Peyer's patch (tissue), 4 donors: ENCODE measurements at regions not wholly inside any gene's neighbourhood (a gene's known extent, or its start where the extent isn't known, plus 50 kb on each side); places are given as distances from the start of the nearest gene placed in this dataset.

ENCODE experiments used
- DNase-seq, 3 donors: peaks; one replicate each; pipeline ENCODE4 v3.0.0-alpha.2; 2017 to 2019
- H3K27ac ChIP-seq, 4 donors: fragments of 200-600 bp; sonication (generic); one replicate each; pipeline ENCODE4 v1.5.1; 2016 to 2019
- H3K27me3 ChIP-seq, 2 donors: fragments of 200-600 bp; sonication (generic); one replicate each; pipeline ENCODE4 v1.5.1; 2019
- H3K36me3 ChIP-seq, 3 donors: fragments of 200-600 bp; sonication (generic); one replicate each; pipeline ENCODE4 v1.5.1; 2016 to 2019
- H3K4me1 ChIP-seq, 4 donors: fragments of 200-600 bp; sonication (generic); one replicate each; pipeline ENCODE4 v1.5.1; 2016 to 2019
- H3K4me3 ChIP-seq, 4 donors: fragments of 200-600 bp; sonication (generic); 1 replicate in 3 of 4; 2 replicates in 1 of 4; pipeline ENCODE4 v1.5.1; 2016 to 2019; ENCODE audit warnings: mild to moderate bottlenecking in 1 of 4
- H3K9me3 ChIP-seq, 4 donors: fragments of 200-600 bp; sonication (generic); one replicate each; pipeline ENCODE4 v1.5.1; 2016 to 2019; ENCODE audit warnings: mild to moderate bottlenecking in 1 of 4
- POLR2A ChIP-seq, 2 donors: fragments of 450-650 bp; IDR thresholded peaks; one replicate each; pipeline ENCODE4 v1.5.1; 2017; ENCODE audit warnings: antibody characterized with exemption in 2 of 2, mild to moderate bottlenecking in 2 of 2, moderate library complexity in 2 of 2
- TF ChIP-seq, protein P1 (sequence below), 6 experiments: fragments of 450-650 bp in 4 of 6; fragments of 200-600 bp in 2 of 6; sonication (generic) in 1 of 6; IDR thresholded peaks; one replicate each; pipeline ENCODE4 v1.5.1; 2017 to 2019; ENCODE audit warnings: antibody characterized with exemption in 6 of 6, mild to moderate bottlenecking in 3 of 6, moderate library complexity in 1 of 6

DNA sequence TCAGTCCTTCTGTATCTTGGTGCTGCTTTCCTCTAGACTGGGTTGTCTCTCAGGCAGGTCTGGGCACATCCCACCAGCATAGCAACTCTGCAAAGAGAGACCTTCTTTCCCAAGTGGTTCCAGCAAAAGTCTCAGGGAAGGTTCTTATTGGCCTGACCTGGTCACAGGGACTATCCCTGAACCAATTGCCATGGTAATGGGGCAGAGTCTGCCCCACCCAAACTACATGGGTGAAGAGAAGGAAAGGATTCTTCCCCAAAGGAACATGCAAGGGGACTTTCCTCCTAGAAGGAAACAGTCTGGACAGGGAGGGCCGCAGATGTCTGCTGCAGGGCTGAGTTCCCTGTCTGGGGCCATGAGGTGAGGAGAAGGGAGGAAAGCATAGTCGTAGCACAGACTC, 122.2 kb upstream of the NCOR2 start:
- H3K27me3 ChIP-seq, result no peaks in the 10 kb centered on the region
- DNase-seq, result no peak
- H3K9me3 ChIP-seq, result peaks cover 0 to 7% (median 3%) of the 10 kb centered on the region in 4 donors
- H3K27ac ChIP-seq, result no peak overlapping the region
- H3K36me3 ChIP-seq, result no peaks in the 10 kb centered on the region
- TF ChIP-seq, protein P1, sequence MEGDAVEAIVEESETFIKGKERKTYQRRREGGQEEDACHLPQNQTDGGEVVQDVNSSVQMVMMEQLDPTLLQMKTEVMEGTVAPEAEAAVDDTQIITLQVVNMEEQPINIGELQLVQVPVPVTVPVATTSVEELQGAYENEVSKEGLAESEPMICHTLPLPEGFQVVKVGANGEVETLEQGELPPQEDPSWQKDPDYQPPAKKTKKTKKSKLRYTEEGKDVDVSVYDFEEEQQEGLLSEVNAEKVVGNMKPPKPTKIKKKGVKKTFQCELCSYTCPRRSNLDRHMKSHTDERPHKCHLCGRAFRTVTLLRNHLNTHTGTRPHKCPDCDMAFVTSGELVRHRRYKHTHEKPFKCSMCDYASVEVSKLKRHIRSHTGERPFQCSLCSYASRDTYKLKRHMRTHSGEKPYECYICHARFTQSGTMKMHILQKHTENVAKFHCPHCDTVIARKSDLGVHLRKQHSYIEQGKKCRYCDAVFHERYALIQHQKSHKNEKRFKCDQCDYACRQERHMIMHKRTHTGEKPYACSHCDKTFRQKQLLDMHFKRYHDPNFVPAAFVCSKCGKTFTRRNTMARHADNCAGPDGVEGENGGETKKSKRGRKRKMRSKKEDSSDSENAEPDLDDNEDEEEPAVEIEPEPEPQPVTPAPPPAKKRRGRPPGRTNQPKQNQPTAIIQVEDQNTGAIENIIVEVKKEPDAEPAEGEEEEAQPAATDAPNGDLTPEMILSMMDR (IDR thresholded peaks at IDR 0.05), result no peak
- no peak for TF ChIP-seq POLR2A (IDR thresholded peaks at IDR 0.05)
- H3K4me1 ChIP-seq, result peaks cover 0 to 11% (median 0%) of the 10 kb centered on the region in 4 donors
- H3K4me3 ChIP-seq, result no peak overlapping the region

- H3K27me3 ChIP-seq, result no peaks in the 10 kb centered on the region
- DNase-seq, result no peak
- no peaks in the 10 kb centered on the region for H3K36me3 ChIP-seq
- H3K27ac ChIP-seq, result peak overlapping the region in 1 of 4 donors; percentile 20
- peaks cover 0 to 16% (median 0%) of the 10 kb centered on the region in 4 donors for H3K4me1 ChIP-seq
- H3K4me3 ChIP-seq, result no peak overlapping the region
- peaks cover 0 to 7% (median 3%) of the 10 kb centered on the region in 4 donors for H3K9me3 ChIP-seq
- TF ChIP-seq, protein P1 (IDR thresholded peaks at IDR 0.05), result no peak
- TF ChIP-seq POLR2A (IDR thresholded peaks at IDR 0.05), result no peak
Observed at GRCh38 chr12:124688356-124688992, 121.1 kb upstream of the NCOR2 start.

DNA sequence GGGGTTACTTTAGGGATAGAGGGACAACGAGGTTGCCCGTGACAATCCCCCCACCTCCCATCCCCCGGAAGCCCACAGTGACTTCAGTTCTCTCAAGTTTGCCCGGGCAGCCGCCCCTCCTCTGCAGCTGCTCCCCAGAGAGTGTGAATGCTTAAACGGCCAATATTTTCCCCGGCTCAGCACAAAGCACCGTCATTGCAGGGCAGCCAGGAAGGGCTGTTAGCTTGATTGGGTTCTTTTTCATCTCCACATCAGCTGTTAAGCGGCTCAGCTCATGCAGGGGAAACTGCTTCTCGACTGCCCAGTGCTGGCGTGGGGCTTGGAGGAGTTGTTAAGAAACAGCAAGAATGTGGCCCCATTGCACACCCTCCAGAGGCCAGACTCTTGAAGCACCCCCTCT, 120.5 kb upstream of the NCOR2 start:
- Histone ChIP-seq H3K27ac (peak overlapping the region in 1 of 4 donors; percentile 20), H3K4me3 (no peak overlapping the region), H3K9me3 (peaks cover 0 to 7% (median 3%) of the 10 kb centered on the region in 4 donors), H3K27me3 (no peaks in the 10 kb centered on the region), H3K4me1 (peaks cover 0 to 16% (median 0%) of the 10 kb centered on the region in 4 donors), H3K36me3 (no peaks in the 10 kb centered on the region)
- no peak for TF ChIP-seq POLR2A (IDR thresholded peaks at IDR 0.05)
- TF ChIP-seq, protein P1 (IDR thresholded peaks at IDR 0.05), result no peak
- DNase-seq, result no peak

DNA sequence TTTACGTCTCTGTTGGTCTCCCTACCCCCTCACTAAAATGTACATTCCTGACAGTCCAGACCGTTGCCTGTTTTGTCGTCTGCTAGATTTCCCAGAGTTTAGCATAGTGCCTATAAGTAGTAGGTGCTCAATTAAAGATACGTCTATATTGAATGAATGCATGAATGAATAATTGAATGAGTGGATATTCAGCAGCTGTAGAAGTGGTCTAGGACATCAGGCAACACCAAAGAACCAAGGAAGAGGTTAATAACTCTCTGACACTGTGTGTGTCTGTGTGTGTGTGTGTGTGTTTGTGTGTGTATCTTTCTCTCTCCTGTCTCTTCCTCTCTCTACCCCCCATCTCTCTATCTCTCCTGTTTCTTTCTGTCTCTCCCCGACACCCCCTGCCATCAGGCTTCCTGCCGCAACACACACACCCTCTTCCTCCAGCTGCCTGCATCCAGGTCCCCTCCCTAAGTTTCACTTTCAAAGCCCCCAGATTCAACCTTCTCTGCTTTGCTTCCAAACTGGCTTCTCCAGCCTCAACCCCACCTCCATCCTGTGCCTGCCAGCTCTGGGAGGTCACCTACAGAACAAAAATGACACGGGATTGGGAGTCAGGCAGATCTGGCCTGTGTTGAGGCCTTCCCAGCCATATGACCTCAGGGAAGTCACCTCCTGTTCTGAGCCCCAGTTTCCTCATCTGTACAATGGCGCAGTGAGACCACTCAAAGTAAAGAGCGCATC, 119.9 kb upstream of the NCOR2 start:
- peaks cover 0 to 20% (median 0%) of the 10 kb centered on the region in 4 donors for H3K4me1 ChIP-seq
- H3K27me3 ChIP-seq, result no peaks in the 10 kb centered on the region
- TF ChIP-seq, protein P1 (IDR thresholded peaks at IDR 0.05), result no peak
- TF ChIP-seq POLR2A (IDR thresholded peaks at IDR 0.05), result no peak

GRCh38 chr12:124686370-124687173, 119.2 kb upstream of the NCOR2 start:
- DNase-seq, result no peak
- TF ChIP-seq POLR2A (IDR thresholded peaks at IDR 0.05), result no peak
- TF ChIP-seq, protein P1 (IDR thresholded peaks at IDR 0.05), result no peak
- Histone ChIP-seq H3K4me3 (no peak overlapping the region), H3K9me3 (no peaks in the 10 kb centered on the region), H3K27ac (peak overlapping the region in 1 of 4 donors; percentile 78), H3K4me1 (peaks cover 0 to 27% (median 1%) of the 10 kb centered on the region in 4 donors), H3K36me3 (no peaks in the 10 kb centered on the region), H3K27me3 (no peaks in the 10 kb centered on the region)

More for the DNA sequence above, 119.9 kb upstream of the NCOR2 start:
- peak overlapping the region in 1 of 4 donors; percentile 20 for H3K27ac ChIP-seq
- no peak overlapping the region for H3K4me3 ChIP-seq
- peaks cover 0 to 3% (median under 1%) of the 10 kb centered on the region in 4 donors for H3K9me3 ChIP-seq
- no peak for DNase-seq
- no peaks in the 10 kb centered on the region for H3K36me3 ChIP-seq
